Endothelial cell (in vitro differentiated cells): ENCODE measurements at regions not wholly inside any gene's neighbourhood (a gene's known extent, or its start where the extent isn't known, plus 50 kb on each side); places are given as distances from the start of the nearest gene placed in this dataset.

Source experiments
- DNase-seq: peaks from one replicate; pipeline ENCODE4 v3.0.0; 2021; ENCODE audit warnings: low spot score
- H3K27ac Mint-ChIP-seq: one replicate; pipeline ENCODE4 v1.8.0; 2021; ENCODE audit warnings: mixed read lengths, inconsistent platforms; ENCODE audit not compliant: unreplicated experiment
- H3K27me3 Mint-ChIP-seq: one replicate; pipeline ENCODE4 v1.8.0; 2021; ENCODE audit warnings: mild to moderate bottlenecking, moderate library complexity, mixed read lengths, inconsistent platforms; ENCODE audit not compliant: unreplicated experiment
- H3K36me3 Mint-ChIP-seq: one replicate; pipeline ENCODE4 v1.8.0; 2021; ENCODE audit warnings: mild to moderate bottlenecking, low read depth, mixed read lengths, inconsistent platforms; ENCODE audit not compliant: unreplicated experiment
- H3K4me1 Mint-ChIP-seq: one replicate; pipeline ENCODE4 v1.8.0; 2021; ENCODE audit warnings: mild to moderate bottlenecking, mixed read lengths, inconsistent platforms; ENCODE audit not compliant: unreplicated experiment
- H3K4me3 Mint-ChIP-seq: one replicate; pipeline ENCODE4 v1.8.0; 2021; ENCODE audit warnings: mild to moderate bottlenecking, mixed read lengths, inconsistent platforms; ENCODE audit not compliant: unreplicated experiment
- H3K9me3 Mint-ChIP-seq: one replicate; pipeline ENCODE4 v1.8.0; 2021; ENCODE audit warnings: mixed read lengths, inconsistent platforms; ENCODE audit not compliant: unreplicated experiment
- TF ChIP-seq, protein P1 (sequence below): fragments of 200-600 bp; sonication (generic); IDR thresholded peaks from one replicate; pipeline ENCODE4 v1.5.0; 2021; ENCODE audit warnings: antibody characterized with exemption; ENCODE audit not compliant: unreplicated experiment

- no peaks in the 10 kb centered on the region for H3K4me1 Mint-ChIP-seq
- DNase-seq: peak; percentile 82
- H3K4me3 Mint-ChIP-seq: no peak overlapping the region
- TF ChIP-seq, protein P1, sequence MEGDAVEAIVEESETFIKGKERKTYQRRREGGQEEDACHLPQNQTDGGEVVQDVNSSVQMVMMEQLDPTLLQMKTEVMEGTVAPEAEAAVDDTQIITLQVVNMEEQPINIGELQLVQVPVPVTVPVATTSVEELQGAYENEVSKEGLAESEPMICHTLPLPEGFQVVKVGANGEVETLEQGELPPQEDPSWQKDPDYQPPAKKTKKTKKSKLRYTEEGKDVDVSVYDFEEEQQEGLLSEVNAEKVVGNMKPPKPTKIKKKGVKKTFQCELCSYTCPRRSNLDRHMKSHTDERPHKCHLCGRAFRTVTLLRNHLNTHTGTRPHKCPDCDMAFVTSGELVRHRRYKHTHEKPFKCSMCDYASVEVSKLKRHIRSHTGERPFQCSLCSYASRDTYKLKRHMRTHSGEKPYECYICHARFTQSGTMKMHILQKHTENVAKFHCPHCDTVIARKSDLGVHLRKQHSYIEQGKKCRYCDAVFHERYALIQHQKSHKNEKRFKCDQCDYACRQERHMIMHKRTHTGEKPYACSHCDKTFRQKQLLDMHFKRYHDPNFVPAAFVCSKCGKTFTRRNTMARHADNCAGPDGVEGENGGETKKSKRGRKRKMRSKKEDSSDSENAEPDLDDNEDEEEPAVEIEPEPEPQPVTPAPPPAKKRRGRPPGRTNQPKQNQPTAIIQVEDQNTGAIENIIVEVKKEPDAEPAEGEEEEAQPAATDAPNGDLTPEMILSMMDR: peak; percentile 99
- H3K9me3 Mint-ChIP-seq: no peaks in the 10 kb centered on the region
- no peak overlapping the region for H3K27ac Mint-ChIP-seq
- H3K27me3 Mint-ChIP-seq: no peaks in the 10 kb centered on the region
- H3K36me3 Mint-ChIP-seq: no peaks in the 10 kb centered on the region
Observed at GRCh38 chr2:18387441-18388206, 172.8 kb downstream of the RDH14 start.

DNA sequence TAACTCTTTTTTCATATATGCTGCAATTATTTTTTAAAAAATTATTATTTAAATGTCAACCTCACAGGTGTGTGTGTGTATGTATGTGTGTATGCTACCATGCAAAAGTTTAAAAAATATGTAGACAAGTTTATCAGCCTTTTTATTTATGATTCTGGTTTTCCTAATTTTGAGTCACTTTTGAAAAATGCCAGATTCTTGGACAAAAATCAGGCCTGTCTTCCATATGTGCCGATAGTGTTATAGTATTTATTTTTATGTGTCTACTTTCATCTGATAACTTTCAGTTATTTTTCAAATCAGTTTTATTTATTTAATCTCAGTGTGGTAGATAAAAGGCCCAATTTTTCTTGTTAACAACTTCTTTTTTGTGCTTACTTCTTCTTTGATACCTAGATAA is 176.2 kb downstream of the RDH14 start:
- Mint-ChIP-seq H3K9me3 (no peaks in the 10 kb centered on the region), H3K27ac (no peak overlapping the region), H3K4me3 (no peak overlapping the region), H3K36me3 (no peaks in the 10 kb centered on the region), H3K4me1 (peaks cover 10% of the 10 kb centered on the region), H3K27me3 (no peaks in the 10 kb centered on the region)
- DNase-seq: no peak
- TF ChIP-seq, protein P1: no peak

DNA sequence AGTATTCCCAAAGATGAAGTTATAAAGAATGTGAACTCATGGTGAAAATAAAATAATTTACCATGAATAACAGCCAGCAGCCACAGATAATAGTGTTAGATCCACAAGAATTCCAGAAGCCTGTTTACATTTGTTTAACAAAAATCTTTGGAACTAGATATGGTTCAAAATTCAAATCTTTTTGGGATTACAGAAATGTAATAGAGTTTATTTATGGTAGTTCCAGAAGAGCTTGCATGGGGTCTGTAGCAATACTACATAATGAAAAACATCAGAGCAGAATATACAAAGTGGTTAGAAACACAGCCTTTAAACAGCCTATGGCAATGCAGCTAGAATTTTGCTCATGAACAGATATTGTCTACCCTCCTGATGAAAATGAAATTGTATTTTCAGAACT is 179.1 kb downstream of the RDH14 start:
- H3K4me3 Mint-ChIP-seq: no peak overlapping the region
- peaks cover 10% of the 10 kb centered on the region for H3K4me1 Mint-ChIP-seq
- no peaks in the 10 kb centered on the region for H3K27me3 Mint-ChIP-seq
- no peak for DNase-seq
- no peak overlapping the region for H3K27ac Mint-ChIP-seq
- no peaks in the 10 kb centered on the region for H3K36me3 Mint-ChIP-seq
- H3K9me3 Mint-ChIP-seq: no peaks in the 10 kb centered on the region
- TF ChIP-seq, protein P1: no peak

- H3K9me3 Mint-ChIP-seq: no peaks in the 10 kb centered on the region
- H3K4me3 Mint-ChIP-seq: no peak overlapping the region
- no peak for DNase-seq
- no peak overlapping the region for H3K27ac Mint-ChIP-seq
- TF ChIP-seq, protein P1: no peak
- H3K4me1 Mint-ChIP-seq: peaks cover 10% of the 10 kb centered on the region
- H3K27me3 Mint-ChIP-seq: no peaks in the 10 kb centered on the region
- H3K36me3 Mint-ChIP-seq: no peaks in the 10 kb centered on the region
Observed at GRCh38 chr2:18380321-18380720, 180.1 kb downstream of the RDH14 start.

- Mint-ChIP-seq H3K4me3 (no peak overlapping the region), H3K36me3 (no peaks in the 10 kb centered on the region), H3K9me3 (no peaks in the 10 kb centered on the region), H3K27me3 (no peaks in the 10 kb centered on the region), H3K4me1 (peaks cover 10% of the 10 kb centered on the region), H3K27ac (no peak overlapping the region)
- TF ChIP-seq, protein P1: no peak
- no peak for DNase-seq
Observed at GRCh38 chr2:18379870-18380269, 180.6 kb downstream of the RDH14 start.
